ENCODE measurements at regions not wholly inside any gene's neighbourhood (a gene's known extent, or its start where the extent isn't known, plus 50 kb on each side); places are given as distances from the start of the nearest gene placed in this dataset.

- CTCF ChIA-PET, result no interaction called here
- RAD21 ChIA-PET (ENCODE audit: low non-redundant PET in 1 of 2, low total read pairs in 2 of 2, uncharacterized antibody in 2 of 2, unreplicated experiment in 2 of 2), result no interaction called here
- no TSS peak for BruUV-seq (replicated peaks)
Measured at GRCh38 chr17:74147056-74147835, 56.2 kb upstream of the RPL38 start.

GRCh38 chr17:74147966-74148365, 55.5 kb upstream of the RPL38 start:
- Histone ChIP-seq H4K20me1 (ENCODE audit: insufficient read depth) (no peaks in the 10 kb centered on the region), H3K36me3 (ENCODE audit: control insufficient read depth in 1 of 2, insufficient read depth in 2 of 2, low read length in 2 of 2) (no peaks in the 10 kb centered on the region), H3K27me3 (ENCODE audit: insufficient read depth, low read length) (peaks cover 3% of the 10 kb centered on the region; the same call in 1 of the 2 replicates), H3K9me2 (ENCODE audit: insufficient read depth) (no peaks in the 10 kb centered on the region), H3K27ac (ENCODE audit: low read depth, low read length) (no peak overlapping the region), H3K9me3 (ENCODE audit: control insufficient read depth in 1 of 2, insufficient read depth in 1 of 2, low read depth in 1 of 2, low read length in 2 of 2) (peaks cover 0 to 10% of the 10 kb centered on the region in 2 experiments; a peak in 1 of 4 replicates), H3K4me3 (replicated peaks in 1 of 2; ENCODE audit: low read depth in 1 of 2, low read length in 2 of 2) (no peak overlapping the region), H3K4me2 (ENCODE audit: low read length) (no peak overlapping the region), H3K79me2 (ENCODE audit: insufficient read depth, low read length) (no peaks in the 10 kb centered on the region), H3K4me1 (ENCODE audit: control insufficient read depth in 1 of 2, insufficient read depth in 2 of 2, low read length in 2 of 2) (peaks cover 9 to 15% of the 10 kb centered on the region in 2 experiments), H3K9ac (ENCODE audit: low read length) (no peak overlapping the region), H2AFZ (ENCODE audit: low read depth, low read length, poor library complexity, severe bottlenecking) (no peak overlapping the region)
- ChIA-PET RAD21 (ENCODE audit: low non-redundant PET in 1 of 2, low total read pairs in 2 of 2, uncharacterized antibody in 2 of 2, unreplicated experiment in 2 of 2) (no interaction called here), CTCF (no interaction called here), POLR2A (no interaction called here)
- intact Hi-C loops (cut with micrococcal nuclease), result no loop called here
- ATAC-seq (no peak), DNase-seq (ENCODE audit: low read depth, low spot score) (no peak)
- no TSS peak for BruUV-seq (replicated peaks)
- TF ChIP-seq EZH2phosphoT487 (IDR thresholded peaks at IDR 0.05; ENCODE audit: borderline replicate concordance) (no peak), EZH2 (IDR thresholded peaks at IDR 0.05) (no peak), SRF (IDR thresholded peaks at IDR 0.05; ENCODE audit: low read depth) (no peak), SIN3A (IDR thresholded peaks at IDR 0.05; ENCODE audit: low read depth) (no peak), RAD21 (IDR thresholded peaks at IDR 0.05; ENCODE audit: low read depth) (no peak), CBX3 (IDR thresholded peaks at IDR 0.05; ENCODE audit: low read depth) (no peak)
- TF ChIP-seq, protein P1, sequence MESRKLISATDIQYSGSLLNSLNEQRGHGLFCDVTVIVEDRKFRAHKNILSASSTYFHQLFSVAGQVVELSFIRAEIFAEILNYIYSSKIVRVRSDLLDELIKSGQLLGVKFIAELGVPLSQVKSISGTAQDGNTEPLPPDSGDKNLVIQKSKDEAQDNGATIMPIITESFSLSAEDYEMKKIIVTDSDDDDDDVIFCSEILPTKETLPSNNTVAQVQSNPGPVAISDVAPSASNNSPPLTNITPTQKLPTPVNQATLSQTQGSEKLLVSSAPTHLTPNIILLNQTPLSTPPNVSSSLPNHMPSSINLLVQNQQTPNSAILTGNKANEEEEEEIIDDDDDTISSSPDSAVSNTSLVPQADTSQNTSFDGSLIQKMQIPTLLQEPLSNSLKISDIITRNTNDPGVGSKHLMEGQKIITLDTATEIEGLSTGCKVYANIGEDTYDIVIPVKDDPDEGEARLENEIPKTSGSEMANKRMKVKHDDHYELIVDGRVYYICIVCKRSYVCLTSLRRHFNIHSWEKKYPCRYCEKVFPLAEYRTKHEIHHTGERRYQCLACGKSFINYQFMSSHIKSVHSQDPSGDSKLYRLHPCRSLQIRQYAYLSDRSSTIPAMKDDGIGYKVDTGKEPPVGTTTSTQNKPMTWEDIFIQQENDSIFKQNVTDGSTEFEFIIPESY (IDR thresholded peaks at IDR 0.05; ENCODE audit: extremely low read depth, insufficient replicate concordance, low read length), result no peak
- TF ChIP-seq, protein P2, sequence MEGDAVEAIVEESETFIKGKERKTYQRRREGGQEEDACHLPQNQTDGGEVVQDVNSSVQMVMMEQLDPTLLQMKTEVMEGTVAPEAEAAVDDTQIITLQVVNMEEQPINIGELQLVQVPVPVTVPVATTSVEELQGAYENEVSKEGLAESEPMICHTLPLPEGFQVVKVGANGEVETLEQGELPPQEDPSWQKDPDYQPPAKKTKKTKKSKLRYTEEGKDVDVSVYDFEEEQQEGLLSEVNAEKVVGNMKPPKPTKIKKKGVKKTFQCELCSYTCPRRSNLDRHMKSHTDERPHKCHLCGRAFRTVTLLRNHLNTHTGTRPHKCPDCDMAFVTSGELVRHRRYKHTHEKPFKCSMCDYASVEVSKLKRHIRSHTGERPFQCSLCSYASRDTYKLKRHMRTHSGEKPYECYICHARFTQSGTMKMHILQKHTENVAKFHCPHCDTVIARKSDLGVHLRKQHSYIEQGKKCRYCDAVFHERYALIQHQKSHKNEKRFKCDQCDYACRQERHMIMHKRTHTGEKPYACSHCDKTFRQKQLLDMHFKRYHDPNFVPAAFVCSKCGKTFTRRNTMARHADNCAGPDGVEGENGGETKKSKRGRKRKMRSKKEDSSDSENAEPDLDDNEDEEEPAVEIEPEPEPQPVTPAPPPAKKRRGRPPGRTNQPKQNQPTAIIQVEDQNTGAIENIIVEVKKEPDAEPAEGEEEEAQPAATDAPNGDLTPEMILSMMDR (IDR thresholded peaks at IDR 0.05 in 2 of 3, conservative IDR thresholded peaks at IDR 0.05 in 1 of 3; ENCODE audit: borderline replicate concordance in 1 of 3, insufficient read depth in 1 of 3, low read depth in 2 of 3, low read length in 2 of 3), result no peak

More at GRCh38 chr17:74147056-74147835, 56.2 kb upstream of the RPL38 start:
- Histone ChIP-seq H3K4me2 (ENCODE audit: low read length) (no peak overlapping the region), H3K4me3 (replicated peaks in 1 of 2; ENCODE audit: low read depth in 1 of 2, low read length in 2 of 2) (no peak overlapping the region), H3K9ac (ENCODE audit: low read length) (no peak overlapping the region), H3K27me3 (ENCODE audit: insufficient read depth, low read length) (peaks cover 3% of the 10 kb centered on the region; the same call in 1 of the 2 replicates), H3K27ac (ENCODE audit: low read depth, low read length) (no peak overlapping the region), H4K20me1 (ENCODE audit: insufficient read depth) (no peaks in the 10 kb centered on the region), H3K36me3 (ENCODE audit: control insufficient read depth in 1 of 2, insufficient read depth in 2 of 2, low read length in 2 of 2) (no peaks in the 10 kb centered on the region), H2AFZ (ENCODE audit: low read depth, low read length, poor library complexity, severe bottlenecking) (no peak overlapping the region), H3K4me1 (ENCODE audit: control insufficient read depth in 1 of 2, insufficient read depth in 2 of 2, low read length in 2 of 2) (peaks cover 3 to 8% of the 10 kb centered on the region in 2 experiments; a peak in 3 of 4 replicates), H3K79me2 (ENCODE audit: insufficient read depth, low read length) (no peaks in the 10 kb centered on the region), H3K9me2 (ENCODE audit: insufficient read depth) (no peaks in the 10 kb centered on the region), H3K9me3 (ENCODE audit: control insufficient read depth in 1 of 2, insufficient read depth in 1 of 2, low read depth in 1 of 2, low read length in 2 of 2) (peaks cover 5 to 16% of the 10 kb centered on the region in 2 experiments; a peak in 1 of 4 replicates)
- no peak for DNase-seq (ENCODE audit: low read depth, low spot score)
- TF ChIP-seq RAD21 (IDR thresholded peaks at IDR 0.05; ENCODE audit: low read depth) (no peak), POLR2A (IDR thresholded peaks at IDR 0.05; ENCODE audit: borderline replicate concordance, extremely low read depth, insufficient read depth, insufficient read length) (no peak), YY1 (IDR thresholded peaks at IDR 0.05; ENCODE audit: extremely low read depth, insufficient replicate concordance, low read depth, low read length) (no peak), EZH2 (IDR thresholded peaks at IDR 0.05) (no peak), SIN3A (IDR thresholded peaks at IDR 0.05; ENCODE audit: low read depth) (no peak)
- TF ChIP-seq, protein P3, sequence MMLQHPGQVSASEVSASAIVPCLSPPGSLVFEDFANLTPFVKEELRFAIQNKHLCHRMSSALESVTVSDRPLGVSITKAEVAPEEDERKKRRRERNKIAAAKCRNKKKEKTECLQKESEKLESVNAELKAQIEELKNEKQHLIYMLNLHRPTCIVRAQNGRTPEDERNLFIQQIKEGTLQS (IDR thresholded peaks at IDR 0.05), result no peak
- TF ChIP-seq, protein P4, sequence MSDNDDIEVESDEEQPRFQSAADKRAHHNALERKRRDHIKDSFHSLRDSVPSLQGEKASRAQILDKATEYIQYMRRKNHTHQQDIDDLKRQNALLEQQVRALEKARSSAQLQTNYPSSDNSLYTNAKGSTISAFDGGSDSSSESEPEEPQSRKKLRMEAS (IDR thresholded peaks at IDR 0.05), result no peak
- no peak for ATAC-seq
- intact Hi-C loops (cut with micrococcal nuclease), result no loop called here
- POLR2A ChIA-PET, result no interaction called here

Data from HCT116 (cell line).